ENCODE measurements at regions not wholly inside any gene's neighbourhood (a gene's known extent, or its start where the extent isn't known, plus 50 kb on each side); places are given as distances from the start of the nearest gene placed in this dataset.
"Not testable (repeated sequence)": the region's sequence is repeated elsewhere in the genome, so short reads cannot be mapped to it uniquely, and the experiment has no call there.

DNA sequence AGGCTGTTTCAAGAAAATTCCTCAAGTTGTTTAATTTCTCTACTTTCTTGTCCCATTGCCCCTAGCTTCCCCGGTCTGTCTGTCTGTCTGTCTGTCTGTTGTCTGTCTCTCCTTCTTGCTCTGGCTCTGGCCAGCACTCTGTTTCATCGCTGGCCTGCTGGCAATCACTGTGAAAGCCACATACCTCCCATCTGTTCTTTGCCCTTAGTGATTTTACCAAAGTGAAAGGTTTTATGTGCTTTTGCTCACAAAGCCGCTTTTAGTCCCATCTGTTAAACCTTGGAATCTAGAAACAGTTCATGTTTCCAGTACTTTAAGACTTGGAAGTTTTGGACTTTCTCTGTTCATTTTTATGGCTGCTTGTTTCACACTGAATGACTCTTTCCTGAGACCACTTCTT lies 87.8 kb upstream of the EXOC2 start:
- Histone ChIP-seq H3K4me1 (ENCODE audit: control insufficient read depth in 3 of 3, insufficient read depth in 3 of 3, low read length in 3 of 3) (no peaks in the 10 kb centered on the region), H3K36me3 (ENCODE audit: control insufficient read depth in 3 of 3, insufficient read depth in 3 of 3, low read length in 3 of 3) (no peaks in the 10 kb centered on the region), H3K27ac (ENCODE audit: low read depth, low read length) (no peak overlapping the region), H3K9me3 (ENCODE audit: control insufficient read depth in 3 of 3, low read length in 3 of 3) (no peaks in the 10 kb centered on the region), H3K27me3 (ENCODE audit: control insufficient read depth in 3 of 3, insufficient read depth in 3 of 3, low read length in 3 of 3) (peaks cover 9 to 26% (median 25%) of the 10 kb centered on the region in 3 donors), H3K4me3 (ENCODE audit: low read length in 3 of 3) (no peak overlapping the region), H3K9ac (ENCODE audit: low read depth in 1 of 3, low read length in 3 of 3) (no peak overlapping the region)

DNA sequence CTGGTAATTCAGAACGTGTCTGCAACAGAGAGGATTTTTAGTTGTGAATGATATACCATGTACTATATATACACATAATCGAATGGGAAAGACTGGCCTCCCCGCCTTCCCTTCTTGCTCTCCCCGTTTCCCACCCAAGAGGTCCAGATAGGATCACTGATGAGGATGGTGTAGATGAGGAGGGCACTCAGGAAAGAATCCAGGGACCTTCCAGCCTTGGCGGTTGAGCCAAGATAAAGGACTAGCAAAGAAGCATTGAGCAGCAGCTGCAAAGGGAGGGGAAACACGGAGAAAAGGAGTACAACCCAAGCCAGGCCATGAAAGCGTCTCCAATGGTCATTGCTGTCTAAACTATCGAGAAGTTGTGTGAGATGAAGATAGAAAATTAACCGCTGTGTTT lies 84.0 kb upstream of the EXOC2 start:
- Histone ChIP-seq H3K4me3 (ENCODE audit: low read length in 3 of 3) (no peak overlapping the region), H3K36me3 (ENCODE audit: control insufficient read depth in 3 of 3, insufficient read depth in 3 of 3, low read length in 3 of 3) (no peaks in the 10 kb centered on the region), H3K27ac (ENCODE audit: low read depth, low read length) (no peak overlapping the region), H3K9ac (ENCODE audit: low read depth in 1 of 3, low read length in 3 of 3) (no peak overlapping the region), H3K9me3 (ENCODE audit: control insufficient read depth in 3 of 3, low read length in 3 of 3) (no peaks in the 10 kb centered on the region), H3K27me3 (ENCODE audit: control insufficient read depth in 3 of 3, insufficient read depth in 3 of 3, low read length in 3 of 3) (peaks cover 9 to 14% (median 11%) of the 10 kb centered on the region in 3 donors), H3K4me1 (ENCODE audit: control insufficient read depth in 3 of 3, insufficient read depth in 3 of 3, low read length in 3 of 3) (no peaks in the 10 kb centered on the region)

- Histone ChIP-seq H3K27me3 (ENCODE audit: control insufficient read depth in 3 of 3, insufficient read depth in 3 of 3, low read length in 3 of 3) (peaks cover 6 to 10% (median 7%) of the 10 kb centered on the region in 3 donors), H3K4me3 (ENCODE audit: low read length in 3 of 3) (no peak overlapping the region), H3K9me3 (ENCODE audit: control insufficient read depth in 3 of 3, low read length in 3 of 3) (no peaks in the 10 kb centered on the region), H3K4me1 (ENCODE audit: control insufficient read depth in 3 of 3, insufficient read depth in 3 of 3, low read length in 3 of 3) (no peaks in the 10 kb centered on the region), H3K9ac (ENCODE audit: low read depth in 1 of 3, low read length in 3 of 3) (no peak overlapping the region), H3K27ac (ENCODE audit: low read depth, low read length) (no peak overlapping the region), H3K36me3 (ENCODE audit: control insufficient read depth in 3 of 3, insufficient read depth in 3 of 3, low read length in 3 of 3) (no peaks in the 10 kb centered on the region)
Observed at GRCh38 chr6:776528-776931, 83.6 kb upstream of the EXOC2 start.

GRCh38 chr6:775863-776262 lies 82.9 kb upstream of the EXOC2 start:
- Histone ChIP-seq H3K9me3 (ENCODE audit: control insufficient read depth in 3 of 3, low read length in 3 of 3) (no peaks in the 10 kb centered on the region), H3K9ac (ENCODE audit: low read depth in 1 of 3, low read length in 3 of 3) (no peak overlapping the region), H3K36me3 (ENCODE audit: control insufficient read depth in 3 of 3, insufficient read depth in 3 of 3, low read length in 3 of 3) (no peaks in the 10 kb centered on the region), H3K4me3 (ENCODE audit: low read length in 3 of 3) (no peak overlapping the region), H3K27ac (ENCODE audit: low read depth, low read length) (no peak overlapping the region), H3K27me3 (ENCODE audit: control insufficient read depth in 3 of 3, insufficient read depth in 3 of 3, low read length in 3 of 3) (peaks cover 0 to 6% (median 6%) of the 10 kb centered on the region in 3 donors), H3K4me1 (ENCODE audit: control insufficient read depth in 3 of 3, insufficient read depth in 3 of 3, low read length in 3 of 3) (no peaks in the 10 kb centered on the region)

DNA sequence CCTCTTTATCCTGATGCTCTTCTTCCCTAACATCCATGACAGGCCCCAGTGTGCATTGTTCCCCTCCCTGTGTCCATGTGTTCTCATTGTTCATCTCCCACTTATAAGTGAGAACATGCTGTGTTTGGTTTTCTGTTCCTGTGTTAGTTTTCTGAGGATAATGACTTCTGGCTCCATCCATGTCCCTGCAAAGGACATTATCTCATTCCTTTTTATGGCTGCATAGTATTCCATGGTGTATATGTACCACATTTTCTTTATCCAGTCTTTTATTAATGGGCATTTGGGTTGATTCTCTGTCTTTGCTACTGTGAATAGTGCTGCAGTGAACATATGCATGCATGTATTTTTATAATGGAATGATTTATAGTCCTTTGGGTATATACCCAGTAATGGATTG lies 78.7 kb upstream of the EXOC2 start:
- H3K27me3 ChIP-seq (ENCODE audit: control insufficient read depth in 3 of 3, insufficient read depth in 3 of 3, low read length in 3 of 3); H3K4me1 ChIP-seq (ENCODE audit: control insufficient read depth in 3 of 3, insufficient read depth in 3 of 3, low read length in 3 of 3); H3K4me3 ChIP-seq (ENCODE audit: low read length in 3 of 3); H3K9ac ChIP-seq (ENCODE audit: low read depth in 1 of 3, low read length in 3 of 3); H3K27ac ChIP-seq (ENCODE audit: low read depth, low read length); H3K36me3 ChIP-seq (ENCODE audit: control insufficient read depth in 3 of 3, insufficient read depth in 3 of 3, low read length in 3 of 3); H3K9me3 ChIP-seq (ENCODE audit: control insufficient read depth in 3 of 3, low read length in 3 of 3): not testable (repeated sequence)

GRCh38 chr6:767755-768512 lies 75.0 kb upstream of the EXOC2 start:
- peaks cover 0 to 2% (median 0%) of the 10 kb centered on the region in 3 donors for H3K9me3 ChIP-seq (ENCODE audit: control insufficient read depth in 3 of 3, low read length in 3 of 3)
- H3K4me3 ChIP-seq (ENCODE audit: low read length in 3 of 3) = no peak overlapping the region

DNA sequence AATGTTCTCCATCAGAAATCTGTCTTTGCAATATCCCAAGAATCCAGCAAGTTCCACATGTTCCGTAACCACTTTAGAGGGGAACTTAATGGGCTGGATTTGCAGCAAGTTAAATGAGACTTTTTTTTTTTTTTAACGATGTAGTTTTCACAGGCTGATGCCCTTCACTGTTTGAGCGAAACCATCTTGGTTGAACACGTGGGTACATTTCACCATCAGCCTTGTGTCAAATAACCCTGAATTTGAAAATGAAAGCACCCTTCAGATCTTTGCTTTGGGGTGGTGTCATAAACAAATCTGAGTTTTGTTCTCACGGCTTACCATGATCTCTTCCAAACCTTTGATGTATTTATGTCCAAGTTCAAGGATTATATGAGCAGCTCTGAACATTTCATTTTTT lies 73.7 kb upstream of the EXOC2 start:
- Histone ChIP-seq H3K9me3 (ENCODE audit: control insufficient read depth in 3 of 3, low read length in 3 of 3) (peaks cover 0 to 2% (median 0%) of the 10 kb centered on the region in 3 donors), H3K36me3 (ENCODE audit: control insufficient read depth in 3 of 3, insufficient read depth in 3 of 3, low read length in 3 of 3) (no peaks in the 10 kb centered on the region), H3K27ac (ENCODE audit: low read depth, low read length) (no peak overlapping the region), H3K4me1 (ENCODE audit: control insufficient read depth in 3 of 3, insufficient read depth in 3 of 3, low read length in 3 of 3) (no peaks in the 10 kb centered on the region), H3K9ac (ENCODE audit: low read depth in 1 of 3, low read length in 3 of 3) (no peak overlapping the region), H3K4me3 (ENCODE audit: low read length in 3 of 3) (no peak overlapping the region), H3K27me3 (ENCODE audit: control insufficient read depth in 3 of 3, insufficient read depth in 3 of 3, low read length in 3 of 3) (peaks cover 12 to 21% (median 14%) of the 10 kb centered on the region in 3 donors)

More at GRCh38 chr6:767755-768512, 75.0 kb upstream of the EXOC2 start:
- H3K9ac ChIP-seq (ENCODE audit: low read depth in 1 of 3, low read length in 3 of 3) = no peak overlapping the region
- no peaks in the 10 kb centered on the region for H3K36me3 ChIP-seq (ENCODE audit: control insufficient read depth in 3 of 3, insufficient read depth in 3 of 3, low read length in 3 of 3)
- peaks cover 10 to 15% (median 12%) of the 10 kb centered on the region in 3 donors for H3K27me3 ChIP-seq (ENCODE audit: control insufficient read depth in 3 of 3, insufficient read depth in 3 of 3, low read length in 3 of 3)
- no peaks in the 10 kb centered on the region for H3K4me1 ChIP-seq (ENCODE audit: control insufficient read depth in 3 of 3, insufficient read depth in 3 of 3, low read length in 3 of 3)
- no peak overlapping the region for H3K27ac ChIP-seq (ENCODE audit: low read depth, low read length)

GRCh38 chr6:761997-762396 lies 69.1 kb upstream of the EXOC2 start:
- Histone ChIP-seq H3K27ac (ENCODE audit: low read depth, low read length) (no peak overlapping the region), H3K4me1 (ENCODE audit: control insufficient read depth in 3 of 3, insufficient read depth in 3 of 3, low read length in 3 of 3) (no peaks in the 10 kb centered on the region), H3K9ac (ENCODE audit: low read depth in 1 of 3, low read length in 3 of 3) (no peak overlapping the region), H3K36me3 (ENCODE audit: control insufficient read depth in 3 of 3, insufficient read depth in 3 of 3, low read length in 3 of 3) (no peaks in the 10 kb centered on the region), H3K27me3 (ENCODE audit: control insufficient read depth in 3 of 3, insufficient read depth in 3 of 3, low read length in 3 of 3) (peaks cover 12 to 21% (median 14%) of the 10 kb centered on the region in 3 donors), H3K4me3 (ENCODE audit: low read length in 3 of 3) (no peak overlapping the region), H3K9me3 (ENCODE audit: control insufficient read depth in 3 of 3, low read length in 3 of 3) (no peaks in the 10 kb centered on the region)

- no peak overlapping the region for H3K9ac ChIP-seq (ENCODE audit: low read depth in 1 of 3, low read length in 3 of 3)
- H3K4me3 ChIP-seq (ENCODE audit: low read length in 3 of 3) = no peak overlapping the region
Observed at GRCh38 chr6:760982-761955, 68.3 kb upstream of the EXOC2 start.

GRCh38 chr6:759729-760128 lies 66.8 kb upstream of the EXOC2 start:
- peaks cover 4 to 16% (median 7%) of the 10 kb centered on the region in 3 donors for H3K27me3 ChIP-seq (ENCODE audit: control insufficient read depth in 3 of 3, insufficient read depth in 3 of 3, low read length in 3 of 3)
- no peaks in the 10 kb centered on the region for H3K9me3 ChIP-seq (ENCODE audit: control insufficient read depth in 3 of 3, low read length in 3 of 3)
- H3K4me3 ChIP-seq (ENCODE audit: low read length in 3 of 3) = no peak overlapping the region
- H3K4me1 ChIP-seq (ENCODE audit: control insufficient read depth in 3 of 3, insufficient read depth in 3 of 3, low read length in 3 of 3) = no peaks in the 10 kb centered on the region
- no peak overlapping the region for H3K27ac ChIP-seq (ENCODE audit: low read depth, low read length)
- no peak overlapping the region for H3K9ac ChIP-seq (ENCODE audit: low read depth in 1 of 3, low read length in 3 of 3)
- no peaks in the 10 kb centered on the region for H3K36me3 ChIP-seq (ENCODE audit: control insufficient read depth in 3 of 3, insufficient read depth in 3 of 3, low read length in 3 of 3)

More at GRCh38 chr6:760982-761955, 68.3 kb upstream of the EXOC2 start:
- Histone ChIP-seq H3K9me3 (ENCODE audit: control insufficient read depth in 3 of 3, low read length in 3 of 3) (no peaks in the 10 kb centered on the region), H3K27me3 (ENCODE audit: control insufficient read depth in 3 of 3, insufficient read depth in 3 of 3, low read length in 3 of 3) (peaks cover 12 to 21% (median 14%) of the 10 kb centered on the region in 3 donors), H3K27ac (ENCODE audit: low read depth, low read length) (no peak overlapping the region), H3K4me1 (ENCODE audit: control insufficient read depth in 3 of 3, insufficient read depth in 3 of 3, low read length in 3 of 3) (no peaks in the 10 kb centered on the region), H3K36me3 (ENCODE audit: control insufficient read depth in 3 of 3, insufficient read depth in 3 of 3, low read length in 3 of 3) (no peaks in the 10 kb centered on the region)

All from skeletal muscle tissue (tissue), 3 donors.